COLO668 (cell line): ENCODE measurements at regions not wholly inside any gene's neighbourhood (a gene's known extent, or its start where the extent isn't known, plus 50 kb on each side); places are given as distances from the start of the nearest gene placed in this dataset.
"Not testable (repeated sequence)": the region's sequence is repeated elsewhere in the genome, so short reads cannot be mapped to it uniquely, and the experiment has no call there.

ENCODE experiments used
- DNase-seq: peaks from one replicate; lab custom pipeline; 2025; ENCODE audit not compliant: unreplicated experiment; lab: John Stamatoyannopoulos, UW

GRCh38 chr6:86273936-86274335 lies 631.2 kb upstream of the SYNCRIP start:
- no peak for DNase-seq

GRCh38 chr6:86256615-86257187 lies 614.0 kb upstream of the SYNCRIP start:
- DNase-seq, result no peak

- DNase-seq, result no peak
Observed at GRCh38 chr6:86255973-86256372, 613.3 kb upstream of the SYNCRIP start.

- DNase-seq, result no peak
Observed at GRCh38 chr6:86251106-86251505, 608.4 kb upstream of the SYNCRIP start.

GRCh38 chr6:86217906-86218305 lies 575.2 kb upstream of the SYNCRIP start:
- no peak for DNase-seq

GRCh38 chr6:86215323-86215722 lies 572.6 kb upstream of the SYNCRIP start:
- DNase-seq, result no peak

- no peak for DNase-seq
Observed at GRCh38 chr6:86205980-86206379, 563.3 kb upstream of the SYNCRIP start.

GRCh38 chr6:86203044-86203443 lies 560.4 kb upstream of the SYNCRIP start:
- no peak for DNase-seq

GRCh38 chr6:86193821-86194220 lies 551.1 kb upstream of the SYNCRIP start:
- DNase-seq, result no peak

- no peak for DNase-seq
Observed at GRCh38 chr6:86192123-86192522, 549.4 kb upstream of the SYNCRIP start.

GRCh38 chr6:86175149-86175548 lies 532.5 kb upstream of the SYNCRIP start:
- DNase-seq, result not testable (repeated sequence)

GRCh38 chr6:86154852-86155251 lies 512.2 kb upstream of the SYNCRIP start:
- DNase-seq, result no peak

GRCh38 chr6:86153521-86153920 lies 510.8 kb upstream of the SYNCRIP start:
- DNase-seq, result no peak

GRCh38 chr6:86152546-86152945 lies 509.9 kb upstream of the SYNCRIP start:
- DNase-seq, result no peak

GRCh38 chr6:86148586-86148985 lies 505.9 kb upstream of the SYNCRIP start:
- no peak for DNase-seq

GRCh38 chr6:86147859-86148258 lies 505.2 kb upstream of the SYNCRIP start:
- no peak for DNase-seq

- no peak for DNase-seq
Observed at GRCh38 chr6:86147311-86147710, 504.6 kb upstream of the SYNCRIP start.

- not testable (repeated sequence) for DNase-seq
Observed at GRCh38 chr6:86146751-86147150, 504.1 kb upstream of the SYNCRIP start.

- no peak for DNase-seq
Observed at GRCh38 chr6:86142326-86142725, 499.6 kb upstream of the SYNCRIP start.

- no peak for DNase-seq
Observed at GRCh38 chr6:86128130-86128814, 485.6 kb upstream of the SYNCRIP start.

- no peak for DNase-seq
Observed at GRCh38 chr6:86122086-86122485, 479.4 kb upstream of the SYNCRIP start.

GRCh38 chr6:86118271-86118670 lies 475.6 kb upstream of the SYNCRIP start:
- no peak for DNase-seq

- DNase-seq, result no peak
Observed at GRCh38 chr6:86107985-86108384, 465.3 kb upstream of the SYNCRIP start.
